ENCODE measurements at regions not wholly inside any gene's neighbourhood (a gene's known extent, or its start where the extent isn't known, plus 50 kb on each side); places are given as distances from the start of the nearest gene placed in this dataset.

DNA sequence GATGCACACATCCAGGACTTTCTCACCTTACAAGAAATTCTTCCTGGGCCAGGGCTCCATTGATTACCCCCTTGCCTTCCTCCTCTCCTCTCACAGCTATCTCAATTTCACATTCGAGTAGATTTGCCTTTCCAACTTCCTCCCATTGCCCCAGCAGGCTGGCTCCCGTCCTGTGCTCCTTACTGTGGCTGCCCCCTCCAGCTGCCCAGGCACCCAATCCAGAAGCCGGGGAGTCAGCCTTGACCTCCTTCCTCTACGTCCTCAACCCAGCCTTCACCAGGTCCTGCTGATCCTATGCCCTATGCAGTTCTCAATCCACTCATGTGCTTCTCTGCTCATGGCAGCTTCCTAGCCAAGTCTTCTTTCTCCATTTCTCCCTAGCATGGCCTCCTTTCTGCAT lies 85.7 kb upstream of the GPR26 start:
- no peak overlapping the region for H2BK15ac ChIP-seq (ENCODE audit: low read depth, poor library complexity, severe bottlenecking)
- no peaks in the 10 kb centered on the region for H3K79me1 ChIP-seq (replicated peaks; ENCODE audit: low read length, poor library complexity, severe bottlenecking)
- DNase-seq: no peak
- no peak overlapping the region for H3K9ac ChIP-seq (ENCODE audit: low read length)
- no peak overlapping the region for H3K14ac ChIP-seq (ENCODE audit: low read length in 2 of 2)
- H2BK120ac ChIP-seq (ENCODE audit: low read depth, low read length): no peak overlapping the region
- H4K8ac ChIP-seq (ENCODE audit: low read length): no peak overlapping the region
- H3K18ac ChIP-seq (ENCODE audit: low read depth in 1 of 2, low read length in 2 of 2): no peak overlapping the region
- no peak overlapping the region for H2BK5ac ChIP-seq (ENCODE audit: low read depth, low read length, poor library complexity, severe bottlenecking)
- H2AK5ac ChIP-seq (ENCODE audit: low read length, severe bottlenecking): no peak overlapping the region
- H3K27me3 ChIP-seq (ENCODE audit: control insufficient read depth in 1 of 2, insufficient read depth in 1 of 2, low read length in 2 of 2): peaks cover 36 to 63% of the 10 kb centered on the region in 2 experiments
- no peak overlapping the region for H3K4me2 ChIP-seq (ENCODE audit: low read length, poor library complexity, severe bottlenecking)
- H3K4ac ChIP-seq (ENCODE audit: low read depth in 1 of 2, low read length in 2 of 2): no peak overlapping the region
- WGBS: 65% methylated on average over 4 of the region's 4 CpGs
- H3K9me3 ChIP-seq (ENCODE audit: control insufficient read depth, low read length): no peaks in the 10 kb centered on the region
- H3K27ac ChIP-seq (ENCODE audit: low read length, poor library complexity, severe bottlenecking): no peak overlapping the region
- H4K91ac ChIP-seq (ENCODE audit: low read length): no peak overlapping the region
- no peak overlapping the region for H3K23ac ChIP-seq (ENCODE audit: low read length in 2 of 2)
- H3K4me3 ChIP-seq (ENCODE audit: insufficient read depth in 1 of 2, low read depth in 1 of 2, low read length in 2 of 2): no peak overlapping the region
- H3K4me1 ChIP-seq (ENCODE audit: control insufficient read depth, insufficient read depth, low read depth, low read length): no peaks in the 10 kb centered on the region
- no peaks in the 10 kb centered on the region for H3K36me3 ChIP-seq (ENCODE audit: control insufficient read depth in 1 of 2, insufficient read depth in 2 of 2, low read depth in 1 of 2, low read length in 2 of 2)
- no peak overlapping the region for H2BK12ac ChIP-seq (ENCODE audit: low read length in 2 of 2)
- H2AFZ ChIP-seq (ENCODE audit: low read depth, low read length): no peak overlapping the region

DNA sequence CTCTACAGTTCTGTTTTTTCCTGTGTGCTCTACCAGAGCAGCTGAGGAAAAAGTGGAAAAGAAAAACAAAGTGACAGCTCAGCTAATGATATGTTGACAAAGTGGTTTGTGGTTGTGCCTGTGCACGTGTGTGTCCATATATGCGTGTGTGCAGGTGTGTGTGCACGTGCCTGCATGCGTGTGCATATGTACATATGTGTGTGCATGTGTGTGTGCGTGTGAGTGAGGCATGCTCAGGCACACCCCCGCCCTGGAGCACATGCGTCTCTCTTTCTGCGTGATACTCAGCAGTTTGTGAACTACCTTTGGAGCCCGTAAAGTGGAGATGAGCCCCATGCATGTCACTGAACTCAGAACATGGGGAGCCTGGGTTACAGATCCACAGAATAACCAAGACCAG lies 84.5 kb upstream of the GPR26 start:
- H2BK5ac ChIP-seq (ENCODE audit: low read depth, low read length, poor library complexity, severe bottlenecking): no peak overlapping the region
- H3K9me3 ChIP-seq (ENCODE audit: control insufficient read depth, low read length): no peaks in the 10 kb centered on the region
- no peak overlapping the region for H3K9ac ChIP-seq (ENCODE audit: low read length)
- H2AFZ ChIP-seq (ENCODE audit: low read depth, low read length): no peak overlapping the region
- H3K36me3 ChIP-seq (ENCODE audit: control insufficient read depth in 1 of 2, insufficient read depth in 2 of 2, low read depth in 1 of 2, low read length in 2 of 2): no peaks in the 10 kb centered on the region
- H3K4me2 ChIP-seq (ENCODE audit: low read length, poor library complexity, severe bottlenecking): no peak overlapping the region
- H3K27me3 ChIP-seq (ENCODE audit: control insufficient read depth in 1 of 2, insufficient read depth in 1 of 2, low read length in 2 of 2): peaks cover 36 to 55% of the 10 kb centered on the region in 2 experiments
- no peak overlapping the region for H2BK120ac ChIP-seq (ENCODE audit: low read depth, low read length)
- H3K18ac ChIP-seq (ENCODE audit: low read depth in 1 of 2, low read length in 2 of 2): no peak overlapping the region
- no peaks in the 10 kb centered on the region for H3K4me1 ChIP-seq (ENCODE audit: control insufficient read depth, insufficient read depth, low read depth, low read length)
- DNase-seq: no peak
- H3K27ac ChIP-seq (ENCODE audit: low read length, poor library complexity, severe bottlenecking): no peak overlapping the region
- H4K8ac ChIP-seq (ENCODE audit: low read length): no peak overlapping the region
- H2BK15ac ChIP-seq (ENCODE audit: low read depth, poor library complexity, severe bottlenecking): no peak overlapping the region
- 61% methylated on average over 9 of the region's 9 CpGs for WGBS
- H3K4me3 ChIP-seq (ENCODE audit: insufficient read depth in 1 of 2, low read depth in 1 of 2, low read length in 2 of 2): no peak overlapping the region
- no peak overlapping the region for H4K91ac ChIP-seq (ENCODE audit: low read length)
- no peak overlapping the region for H3K23ac ChIP-seq (ENCODE audit: low read length in 2 of 2)
- H3K79me1 ChIP-seq (replicated peaks; ENCODE audit: low read length, poor library complexity, severe bottlenecking): no peaks in the 10 kb centered on the region
- H3K4ac ChIP-seq (ENCODE audit: low read depth in 1 of 2, low read length in 2 of 2): no peak overlapping the region
- no peak overlapping the region for H3K14ac ChIP-seq (ENCODE audit: low read length in 2 of 2)
- no peak overlapping the region for H2AK5ac ChIP-seq (ENCODE audit: low read length, severe bottlenecking)
- H2BK12ac ChIP-seq (ENCODE audit: low read length in 2 of 2): no peak overlapping the region

DNA sequence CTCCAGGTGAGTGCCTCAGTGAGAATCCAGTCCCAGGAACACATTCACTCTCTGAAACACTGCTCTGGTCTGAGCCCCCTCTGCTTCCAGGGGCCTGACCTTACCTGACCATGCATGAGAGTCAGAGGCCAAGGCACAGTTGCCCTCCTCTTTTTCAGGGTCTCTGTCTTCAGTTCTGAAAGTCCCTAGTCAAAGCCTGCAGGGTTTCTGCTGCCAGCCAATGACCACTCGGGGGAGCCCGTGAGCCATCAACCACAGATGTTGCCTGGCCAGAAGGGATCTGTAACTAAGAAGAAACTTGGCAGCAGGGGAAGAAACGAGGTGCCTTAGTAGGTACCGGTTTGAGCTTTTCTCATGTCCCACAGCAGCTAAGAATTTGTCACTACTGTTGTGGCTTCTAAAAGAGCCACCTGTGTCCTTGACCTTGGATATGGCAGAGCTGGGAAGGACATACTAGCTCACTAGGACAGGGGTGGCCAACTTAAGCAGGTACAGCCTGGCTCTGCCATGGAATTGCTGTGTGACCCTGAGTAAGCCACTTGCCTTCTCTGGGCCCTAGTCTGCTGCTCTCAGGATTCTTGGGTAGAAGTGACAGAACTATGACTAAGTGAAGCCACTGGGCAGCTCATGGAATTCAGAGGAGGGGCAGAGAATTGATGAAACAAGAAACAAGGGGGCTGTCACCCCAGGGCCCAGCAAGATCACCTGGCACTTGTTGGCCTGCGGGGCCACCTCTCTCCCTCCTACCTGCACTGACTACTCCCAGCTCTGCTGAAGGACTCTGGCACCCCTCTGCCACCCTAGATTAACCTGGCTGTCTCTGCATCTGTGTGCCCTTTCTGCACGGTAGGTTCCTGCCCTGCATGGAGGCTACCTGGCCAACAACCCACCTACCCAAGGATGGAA lies 83.8 kb upstream of the GPR26 start:
- Histone ChIP-seq H2BK120ac (ENCODE audit: low read depth, low read length) (no peak overlapping the region), H3K4me2 (ENCODE audit: low read length, poor library complexity, severe bottlenecking) (no peak overlapping the region), H3K18ac (ENCODE audit: low read depth in 1 of 2, low read length in 2 of 2) (no peak overlapping the region), H3K14ac (ENCODE audit: low read length in 2 of 2) (no peak overlapping the region), H4K91ac (ENCODE audit: low read length) (no peak overlapping the region), H3K27me3 (ENCODE audit: control insufficient read depth in 1 of 2, insufficient read depth in 1 of 2, low read length in 2 of 2) (peaks cover 36 to 48% of the 10 kb centered on the region in 2 experiments), H3K79me1 (replicated peaks; ENCODE audit: low read length, poor library complexity, severe bottlenecking) (no peaks in the 10 kb centered on the region), H3K4ac (ENCODE audit: low read depth in 1 of 2, low read length in 2 of 2) (no peak overlapping the region), H3K36me3 (ENCODE audit: control insufficient read depth in 1 of 2, insufficient read depth in 2 of 2, low read depth in 1 of 2, low read length in 2 of 2) (no peaks in the 10 kb centered on the region), H3K9me3 (ENCODE audit: control insufficient read depth, low read length) (no peaks in the 10 kb centered on the region), H2AK5ac (ENCODE audit: low read length, severe bottlenecking) (no peak overlapping the region), H2BK15ac (ENCODE audit: low read depth, poor library complexity, severe bottlenecking) (no peak overlapping the region), H3K4me3 (ENCODE audit: insufficient read depth in 1 of 2, low read depth in 1 of 2, low read length in 2 of 2) (no peak overlapping the region), H3K27ac (ENCODE audit: low read length, poor library complexity, severe bottlenecking) (no peak overlapping the region), H3K23ac (ENCODE audit: low read length in 2 of 2) (peak overlapping the region in 1 of 2 experiments; percentile 18), H2BK12ac (ENCODE audit: low read length in 2 of 2) (no peak overlapping the region), H2BK5ac (ENCODE audit: low read depth, low read length, poor library complexity, severe bottlenecking) (no peak overlapping the region), H2AFZ (ENCODE audit: low read depth, low read length) (no peak overlapping the region), H3K4me1 (ENCODE audit: control insufficient read depth, insufficient read depth, low read depth, low read length) (no peaks in the 10 kb centered on the region), H4K8ac (ENCODE audit: low read length) (no peak overlapping the region), H3K9ac (ENCODE audit: low read length) (peak overlapping the region; percentile 11)
- DNase-seq: peak; percentile 51
- 11% methylated on average over 5 of the region's 6 CpGs for WGBS

GRCh38 chr10:123583639-123584418 lies 82.3 kb upstream of the GPR26 start:
- Histone ChIP-seq H3K23ac (ENCODE audit: low read length in 2 of 2) (no peak overlapping the region), H3K27me3 (ENCODE audit: control insufficient read depth in 1 of 2, insufficient read depth in 1 of 2, low read length in 2 of 2) (peaks cover 36 to 47% of the 10 kb centered on the region in 2 experiments), H2BK15ac (ENCODE audit: low read depth, poor library complexity, severe bottlenecking) (no peak overlapping the region), H3K4me2 (ENCODE audit: low read length, poor library complexity, severe bottlenecking) (no peak overlapping the region), H2AFZ (ENCODE audit: low read depth, low read length) (no peak overlapping the region), H3K4me1 (ENCODE audit: control insufficient read depth, insufficient read depth, low read depth, low read length) (no peaks in the 10 kb centered on the region), H2BK12ac (ENCODE audit: low read length in 2 of 2) (no peak overlapping the region), H3K18ac (ENCODE audit: low read depth in 1 of 2, low read length in 2 of 2) (no peak overlapping the region), H3K4me3 (ENCODE audit: insufficient read depth in 1 of 2, low read depth in 1 of 2, low read length in 2 of 2) (peak overlapping the region in 1 of 2 experiments; percentile 26), H3K9ac (ENCODE audit: low read length) (peak overlapping the region; percentile 39), H4K91ac (ENCODE audit: low read length) (no peak overlapping the region), H2AK5ac (ENCODE audit: low read length, severe bottlenecking) (no peak overlapping the region), H3K4ac (ENCODE audit: low read depth in 1 of 2, low read length in 2 of 2) (no peak overlapping the region), H4K8ac (ENCODE audit: low read length) (no peak overlapping the region), H2BK5ac (ENCODE audit: low read depth, low read length, poor library complexity, severe bottlenecking) (no peak overlapping the region), H3K9me3 (ENCODE audit: control insufficient read depth, low read length) (no peaks in the 10 kb centered on the region), H2BK120ac (ENCODE audit: low read depth, low read length) (no peak overlapping the region), H3K36me3 (ENCODE audit: control insufficient read depth in 1 of 2, insufficient read depth in 2 of 2, low read depth in 1 of 2, low read length in 2 of 2) (no peaks in the 10 kb centered on the region), H3K79me1 (replicated peaks; ENCODE audit: low read length, poor library complexity, severe bottlenecking) (no peaks in the 10 kb centered on the region), H3K27ac (ENCODE audit: low read length, poor library complexity, severe bottlenecking) (no peak overlapping the region), H3K14ac (ENCODE audit: low read length in 2 of 2) (no peak overlapping the region)
- DNase-seq: peak; percentile 24
- 27% methylated on average over 24 of the region's 24 CpGs for WGBS

Data from mesenchymal stem cell (in vitro differentiated cells and primary cell).